Left kidney (tissue), 1 donor: ENCODE measurements at regions not wholly inside any gene's neighbourhood (a gene's known extent, or its start where the extent isn't known, plus 50 kb on each side); places are given as distances from the start of the nearest gene placed in this dataset.

Experiments
- DNase-seq: peaks from one replicate; pipeline ENCODE4 v3.0.0-alpha.2; 2013

GRCh38 chr1:234536741-234537140, 57.8 kb upstream of the TARBP1 start:
- DNase-seq: no peak

DNA sequence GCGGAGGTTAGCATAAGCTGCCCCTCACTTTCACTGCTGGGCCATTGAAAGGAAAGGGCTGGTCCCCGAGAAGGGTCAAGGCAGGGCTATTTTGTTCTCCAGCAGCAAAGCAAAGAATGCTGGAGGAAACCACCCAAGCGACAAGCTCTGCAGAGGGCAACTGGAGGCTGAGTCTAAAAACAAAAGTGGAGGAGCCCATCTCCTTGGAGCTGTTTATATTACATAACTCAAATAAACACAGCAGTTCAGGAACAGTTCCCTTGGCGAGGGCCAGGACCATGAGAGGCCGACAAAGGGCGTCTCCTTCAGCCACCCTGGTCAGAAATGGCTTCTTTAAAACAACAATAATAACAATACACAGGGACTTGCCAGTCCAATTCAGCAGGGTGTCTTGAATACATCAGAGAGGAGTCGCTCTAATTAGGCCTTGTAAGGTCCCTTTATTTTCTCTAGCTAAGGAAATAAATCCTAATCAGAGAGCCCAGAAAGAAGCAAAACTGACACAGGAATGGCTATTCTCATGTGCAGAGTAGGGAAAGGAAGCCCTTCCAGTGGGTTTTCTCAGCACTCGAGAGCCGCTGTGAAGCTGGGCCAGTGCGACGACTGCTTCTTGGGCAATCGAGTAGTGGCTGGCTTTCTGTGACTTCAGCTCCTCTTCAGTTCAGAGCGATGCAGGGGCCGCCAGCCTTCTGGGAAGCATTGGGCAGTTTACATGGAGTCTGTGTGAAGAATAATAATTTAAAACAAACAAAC, 57.0 kb upstream of the TARBP1 start:
- peak; percentile 83 for DNase-seq

GRCh38 chr1:234535218-234535617, 56.2 kb upstream of the TARBP1 start:
- no peak for DNase-seq

DNA sequence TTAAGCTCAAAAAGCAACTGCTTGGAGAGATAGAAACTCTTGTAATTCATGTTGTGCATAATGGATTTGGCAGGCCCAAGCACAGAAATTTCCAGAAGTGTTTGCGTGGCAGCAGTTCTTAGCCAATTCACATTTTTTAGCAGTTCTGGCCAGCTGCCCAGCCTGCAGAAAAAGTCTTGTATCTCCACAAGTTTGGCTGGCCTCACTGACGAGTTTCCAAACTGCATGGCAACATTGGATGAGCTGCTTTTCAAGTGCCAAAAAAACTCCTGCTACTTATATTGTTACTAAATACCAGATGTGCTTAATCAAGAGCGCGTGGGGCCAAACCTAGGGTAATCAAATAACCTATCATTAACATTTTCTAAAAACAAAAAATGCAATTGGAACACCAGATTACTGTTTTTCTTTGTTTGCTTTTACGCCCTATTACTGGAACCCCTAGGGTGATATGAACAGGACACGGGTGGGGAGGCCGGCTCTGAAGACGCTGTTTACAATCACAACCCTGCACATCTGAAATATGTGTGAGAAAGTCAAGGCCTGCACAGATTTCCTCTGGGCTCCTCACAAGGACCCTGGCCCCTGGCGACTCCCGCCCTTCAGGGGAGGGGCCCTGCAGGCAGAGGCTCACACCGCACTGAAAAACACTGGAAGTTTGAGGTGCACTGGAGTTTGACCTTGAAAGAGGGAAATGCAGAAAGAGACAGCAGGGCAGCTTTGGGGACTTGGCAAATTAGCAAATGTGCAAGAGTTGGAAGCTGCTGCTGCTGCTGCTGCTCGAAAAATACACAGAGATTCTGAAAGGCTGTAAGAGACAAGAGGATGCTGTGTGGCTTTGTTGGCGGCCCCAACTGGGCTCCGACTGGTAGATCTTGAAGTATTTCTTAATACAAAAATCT, 55.2 kb upstream of the TARBP1 start:
- peak; percentile 87 for DNase-seq

GRCh38 chr1:234533034-234533891, 54.3 kb upstream of the TARBP1 start:
- DNase-seq: no peak

- DNase-seq: no peak
These were observed 53.5 kb upstream of the TARBP1 start for GRCh38 chr1:234532503-234532922.

- DNase-seq: no peak
These were observed 52.2 kb upstream of the TARBP1 start for GRCh38 chr1:234531151-234531635.

- no peak for DNase-seq
These were observed 51.7 kb upstream of the TARBP1 start for GRCh38 chr1:234530672-234531071.

DNA sequence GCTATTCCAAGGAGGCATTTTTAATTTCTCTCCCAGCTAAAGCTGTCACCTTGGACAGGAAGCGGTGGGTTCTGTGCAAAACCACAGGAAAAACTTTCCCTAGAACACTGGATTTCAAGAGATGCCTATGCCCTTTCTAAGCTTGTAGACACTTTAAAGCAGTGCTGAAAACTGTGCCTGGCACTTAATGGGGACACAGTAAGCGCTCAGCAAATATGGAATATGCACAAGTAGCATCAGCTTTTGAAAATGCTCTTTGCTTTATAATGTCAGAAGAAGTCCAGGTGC, 50.9 kb upstream of the TARBP1 start:
- no peak for DNase-seq

DNA sequence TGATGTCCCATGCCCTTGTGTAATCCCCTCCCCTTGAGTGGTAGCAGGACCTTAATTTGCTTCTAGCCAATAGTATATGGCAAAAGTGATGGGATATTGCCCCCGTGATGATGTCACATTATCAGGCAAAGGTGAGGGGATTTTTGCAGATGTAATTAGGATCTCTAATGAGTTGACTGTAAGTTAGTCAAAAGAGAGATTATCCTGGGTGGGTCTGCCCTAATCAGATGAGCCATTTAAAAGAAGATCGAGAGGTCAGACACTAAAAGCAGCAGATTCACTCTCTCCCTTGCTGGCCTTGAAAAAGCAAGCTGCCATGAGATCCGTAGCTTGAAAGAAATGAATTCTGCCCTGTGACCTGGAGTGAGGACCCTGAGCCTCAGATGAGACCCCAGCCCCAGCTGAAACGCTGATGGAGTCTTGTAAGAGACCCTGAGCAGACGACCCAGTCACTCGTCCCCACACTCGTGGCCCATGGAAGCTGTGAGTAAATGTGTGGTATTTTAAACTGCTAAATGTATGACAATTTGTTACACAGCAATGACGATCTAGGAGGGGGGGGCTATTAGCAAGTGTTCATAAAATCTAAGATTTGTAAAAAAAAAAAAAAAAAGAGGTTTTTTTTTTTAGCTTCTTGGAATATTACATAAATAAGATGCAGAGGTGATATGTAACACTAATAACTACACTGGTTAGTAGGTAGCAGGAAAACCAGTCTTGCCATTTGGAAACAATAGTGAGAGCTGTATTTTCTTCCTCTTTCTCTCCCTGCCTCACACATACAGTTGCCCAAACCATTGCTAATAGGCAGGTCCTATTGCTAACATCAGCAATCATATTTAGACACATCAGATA, 50.3 kb upstream of the TARBP1 start:
- no peak for DNase-seq
